IMR-90 (cell line): ENCODE measurements at regions not wholly inside any gene's neighbourhood (a gene's known extent, or its start where the extent isn't known, plus 50 kb on each side); places are given as distances from the start of the nearest gene placed in this dataset.
A peak's percentile ranks its signal among the peaks of the same experiment; 100 is the strongest.

Source experiments
- ATAC-seq: fragments of 200-7000 bp; cut with Tn5 transposase; 2 replicates; pipeline ENCODE4 v1.9.1; 2020; ENCODE audit warnings: low read depth, mild to moderate bottlenecking, moderate library complexity
- BruUV-seq: library from RNA; stranded (reverse); fragments of 400-500 nt; replicated peaks from 2 replicates; lab custom pipeline; 2021; lab: Mats Ljungman, UMichigan
- CTCF ChIA-PET: fragments of 300-600 bp; formaldehyde crosslinking; extraction: SDS; loops from one replicate; lab custom pipeline; 2021; ENCODE audit warnings: antibody characterized with exemption; lab: Yijun Ruan, JAX
- POLR2A ChIA-PET: fragments of 300-600 bp; sonication (Branson Sonifier 250); formaldehyde crosslinking; loops from one replicate; lab custom pipeline; 2022; ENCODE audit warnings: antibody characterized with exemption; ENCODE audit not compliant: unreplicated experiment; lab: Charles Lee
- DNase-seq: peaks from one replicate; pipeline ENCODE4 v3.0.0; 2013
- H2AFZ ChIP-seq: replicated peaks from 2 replicates; pipeline ENCODE3; 2013; ENCODE audit warnings: low read length, mild to moderate bottlenecking; ENCODE audit not compliant: poor library complexity
- H2AK5ac ChIP-seq: 2 replicates; pipeline ENCODE4 v1.6.1; 2013; ENCODE audit warnings: low read depth, low read length, inconsistent platforms
- H2AK9ac ChIP-seq: replicated peaks from 2 replicates; pipeline ENCODE3; 2013; ENCODE audit warnings: mild to moderate bottlenecking, low read depth, low read length, moderate library complexity; ENCODE audit not compliant: poor library complexity
- H2BK120ac ChIP-seq: 2 replicates; pipeline ENCODE4 v1.6.1; 2013; ENCODE audit warnings: low read depth, low read length, inconsistent platforms
- H2BK15ac ChIP-seq: 3 replicates; pipeline ENCODE4 v1.6.1; 2013; ENCODE audit warnings: low read depth, low read length, inconsistent platforms
- H2BK20ac ChIP-seq: 2 replicates; pipeline ENCODE4 v1.6.1; 2013; ENCODE audit warnings: low read depth, mild to moderate bottlenecking, inconsistent platforms, low read length, moderate library complexity
- H2BK5ac ChIP-seq: 2 replicates; pipeline ENCODE4 v1.6.1; 2013; ENCODE audit warnings: mild to moderate bottlenecking, low read depth, low read length, inconsistent platforms; ENCODE audit not compliant: poor library complexity, severe bottlenecking
- H3K14ac ChIP-seq: replicated peaks from 2 replicates; pipeline ENCODE4 v1.6.1; 2013; ENCODE audit warnings: low read depth, low read length, inconsistent platforms
- H3K18ac ChIP-seq: 2 replicates; pipeline ENCODE4 v1.6.1; 2013; ENCODE audit warnings: low read depth, low read length, control low read depth
- H3K23ac ChIP-seq: 2 replicates; pipeline ENCODE4 v1.6.1; 2013; ENCODE audit warnings: low read depth, low read length, inconsistent platforms
- H3K27ac ChIP-seq: 2 replicates; pipeline ENCODE4 v1.5.1; 2013; ENCODE audit warnings: mild to moderate bottlenecking, control low read depth, low read length; ENCODE audit not compliant: insufficient read depth
- H3K27me3 ChIP-seq: 2 replicates; pipeline ENCODE4 v1.6.1; 2013; ENCODE audit warnings: low read length; ENCODE audit not compliant: control insufficient read depth, insufficient read depth
- H3K36me3 ChIP-seq: 2 replicates; pipeline ENCODE4 v1.6.1; 2013; ENCODE audit warnings: low read length, mixed read lengths; ENCODE audit not compliant: control insufficient read depth, insufficient read depth
- H3K4ac ChIP-seq: 2 replicates; pipeline ENCODE4 v1.6.1; 2013; ENCODE audit warnings: low read depth, low read length, inconsistent platforms
- H3K4me1 ChIP-seq: 2 replicates; pipeline ENCODE4 v1.6.1; 2013; ENCODE audit warnings: low read length, mixed read lengths; ENCODE audit not compliant: control insufficient read depth, insufficient read depth
- H3K4me2 ChIP-seq: 2 replicates; pipeline ENCODE4 v1.6.1; 2013; ENCODE audit warnings: low read depth, mild to moderate bottlenecking, control low read depth, low read length, moderate library complexity
- H3K4me3 ChIP-seq: 2 replicates; pipeline ENCODE4 v1.5.1; 2013; ENCODE audit warnings: low read depth, mild to moderate bottlenecking, control low read depth, low read length, moderate library complexity; ENCODE audit not compliant: insufficient read depth
- H3K56ac ChIP-seq: 2 replicates; pipeline ENCODE4 v1.6.1; 2013; ENCODE audit warnings: low read length, inconsistent platforms; ENCODE audit not compliant: insufficient read depth; ENCODE audit errors: extremely low read depth
- H3K79me1 ChIP-seq, 2 experiments: 2 replicates each; pipeline ENCODE4 v1.6.1; 2013; ENCODE audit warnings: low read length in 2 of 2, inconsistent platforms in 1 of 2, low read depth in 1 of 2
- H3K9ac ChIP-seq: 2 replicates; pipeline ENCODE4 v1.6.1; 2013; ENCODE audit warnings: low read depth, low read length, control low read depth
- H3K9me1 ChIP-seq: 2 replicates; pipeline ENCODE4 v1.6.1; 2013; ENCODE audit warnings: low read length, inconsistent platforms; ENCODE audit not compliant: insufficient read depth
- H3K9me3 ChIP-seq: 2 replicates; pipeline ENCODE4 v1.6.1; 2013; ENCODE audit warnings: low read length; ENCODE audit not compliant: control insufficient read depth, insufficient read depth
- H4K20me1 ChIP-seq: 2 replicates; pipeline ENCODE4 v1.6.1; 2013; ENCODE audit warnings: low read length, inconsistent platforms; ENCODE audit not compliant: insufficient read depth
- H4K5ac ChIP-seq: 2 replicates; pipeline ENCODE4 v1.6.1; 2013; ENCODE audit warnings: mild to moderate bottlenecking, low read depth, low read length, control low read depth
- H4K8ac ChIP-seq, 2 experiments: 2 replicates each; pipeline ENCODE4 v1.6.1; 2013; ENCODE audit warnings: low read depth in 2 of 2, low read length in 2 of 2, control low read depth in 1 of 2, inconsistent platforms in 1 of 2
- H4K91ac ChIP-seq: 2 replicates; pipeline ENCODE4 v1.6.1; 2013; ENCODE audit warnings: low read depth, low read length, inconsistent platforms; ENCODE audit not compliant: insufficient read depth
- BHLHE40 ChIP-seq: fragments of 150-350 bp; IDR thresholded peaks from 2 replicates; pipeline ENCODE4 v1.6.1; 2016; ENCODE audit warnings: mild to moderate bottlenecking, low read depth, low read length
- CEBPB ChIP-seq: IDR thresholded peaks from 2 replicates; pipeline ENCODE4 v1.6.1; 2012; ENCODE audit warnings: low read depth, low read length, improper control_type of control experiment
- CHD1 ChIP-seq: IDR thresholded peaks from 2 replicates; pipeline ENCODE4 v1.6.1; 2012; ENCODE audit warnings: low read depth, low read length, improper control_type of control experiment
- FOS ChIP-seq: fragments of 150-350 bp; IDR thresholded peaks from 2 replicates; pipeline ENCODE4 v1.6.1; 2016; ENCODE audit warnings: low read depth, low read length
- MAFK ChIP-seq: IDR thresholded peaks from 2 replicates; pipeline ENCODE4 v1.6.1; 2012; ENCODE audit warnings: low read depth, low read length, improper control_type of control experiment
- MAZ ChIP-seq: IDR thresholded peaks from 2 replicates; pipeline ENCODE4 v1.6.1; 2012; ENCODE audit warnings: low read depth, mild to moderate bottlenecking, low read length, improper control_type of control experiment, moderate library complexity, borderline replicate concordance
- MXI1 ChIP-seq: IDR thresholded peaks from 2 replicates; pipeline ENCODE4 v1.6.1; 2012; ENCODE audit warnings: low read depth, mild to moderate bottlenecking, low read length, moderate library complexity, borderline replicate concordance
- POLR2A ChIP-seq: IDR thresholded peaks from 2 replicates; pipeline ENCODE4 v1.6.1; 2012; ENCODE audit warnings: mild to moderate bottlenecking, low read depth, low read length
- RCOR1 ChIP-seq: IDR thresholded peaks from 2 replicates; pipeline ENCODE4 v1.6.1; 2012; ENCODE audit warnings: mild to moderate bottlenecking, low read length, improper control_type of control experiment; ENCODE audit not compliant: insufficient replicate concordance
- RFX5 ChIP-seq: IDR thresholded peaks from 2 replicates; pipeline ENCODE4 v1.8.0; 2012; ENCODE audit warnings: low read depth, mild to moderate bottlenecking, low read length, moderate library complexity
- WGBS, 2 experiments: methylation state at CpG; one replicate each; pipeline versions ENCODE4 v1.1.5 to v1.1.7; 2013; ENCODE audit warnings: missing lambda C conversion rate in 2 of 2; ENCODE audit not compliant: insufficient read length in 1 of 2; ENCODE audit errors: extremely low coverage in 2 of 2; 5-methylcytosine and 5-hydroxymethylcytosine counted together
- dilution Hi-C: fragments of 300-500 bp; cut with HindIII; formaldehyde crosslinking; loops from one replicate; pipeline ENCODE4 v1.14.3; 2018; ENCODE audit warnings: low sequenced_read_pairs; ENCODE audit not compliant: unreplicated experiment
- in situ Hi-C: fragments of 300-500 bp; cut with MboI; formaldehyde crosslinking; loops from 3 replicates; pipeline ENCODE4 v1.14.3; 2019; ENCODE audit warnings: low sequenced_read_pairs, inconsistent platforms, mixed read lengths
- intact Hi-C: fragments of 100-400 bp; cut with micrococcal nuclease; formaldehyde crosslinking; loops from 2 replicates; pipeline ENCODE4 v1.10.0; 2022
- TF ChIP-seq, protein P1 (sequence below): fragments of 150-350 bp; IDR thresholded peaks from 2 replicates; pipeline ENCODE4 v1.6.1; 2017; ENCODE audit warnings: mild to moderate bottlenecking, antibody characterized with exemption, low read length, low read depth
- TF ChIP-seq, protein P2 (sequence below): conservative IDR thresholded peaks from 2 replicates; pipeline ENCODE4 v1.5.1; 2012; ENCODE audit warnings: mild to moderate bottlenecking, low read depth, low read length, improper control_type of control experiment
- TF ChIP-seq, protein P3 (sequence below): fragments of 150-350 bp; IDR thresholded peaks from 2 replicates; pipeline ENCODE4 v1.6.1; 2016; ENCODE audit warnings: low read depth, mild to moderate bottlenecking, low read length, moderate library complexity, borderline replicate concordance

DNA sequence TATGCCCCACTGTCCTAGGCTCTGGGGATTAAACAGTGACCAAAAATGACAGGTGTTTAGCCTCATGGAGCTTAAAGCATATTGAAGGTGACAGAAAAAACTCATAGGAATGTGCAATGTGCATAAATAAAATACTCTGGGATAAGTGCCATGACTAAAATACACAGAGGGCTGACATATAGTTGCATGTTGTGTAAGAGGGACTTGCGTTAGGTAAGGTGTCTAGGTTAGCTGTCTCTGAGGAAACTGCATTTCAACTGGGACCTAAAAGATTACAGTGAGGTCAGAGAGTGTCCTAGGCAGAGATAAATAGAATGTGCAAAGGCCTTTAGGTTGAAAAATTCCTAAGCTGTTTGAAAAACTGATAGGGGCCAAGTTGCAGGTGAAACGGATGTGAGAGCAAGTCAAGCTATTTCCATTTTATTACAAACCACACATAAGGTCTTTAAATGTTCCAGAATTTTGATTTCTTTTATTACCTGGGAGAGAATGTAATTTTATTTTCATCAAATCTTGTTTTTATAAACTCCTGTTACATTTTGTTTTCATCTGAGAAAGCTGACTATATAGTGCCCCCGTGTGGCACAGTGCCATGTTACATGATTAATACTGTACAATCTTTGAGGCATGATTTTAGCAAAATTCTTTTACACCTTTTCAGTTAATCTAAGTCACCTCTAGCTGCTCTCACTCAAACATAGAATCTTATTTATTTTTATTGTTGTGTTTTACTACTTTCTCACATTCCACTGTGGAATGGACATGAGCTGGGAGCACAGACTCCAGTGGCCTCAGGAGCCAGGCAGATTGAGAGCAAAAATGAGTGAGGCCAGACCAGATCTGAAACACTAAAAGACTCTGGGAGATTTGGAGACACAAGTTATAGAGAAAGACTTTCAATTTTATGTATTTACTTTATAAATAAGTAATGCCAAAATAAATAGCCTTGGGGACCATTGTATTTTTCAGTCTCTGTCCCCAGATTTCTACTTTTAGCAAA, 259.6 kb upstream of the ZNF717 start:
- 0% methylated on average over 1 of the region's 3 CpGs; no CpG with 5 or more reads in 1 of the 2 experiments for WGBS, 2 experiments
- TF ChIP-seq BHLHE40 (no peak), RFX5 (no peak), POLR2A (no peak), FOS (no peak), RCOR1 (no peak), CHD1 (no peak), MXI1 (no peak), CEBPB (peak; percentile 19; the same call in 1 of the 2 replicates), MAFK (no peak), MAZ (no peak)
- TF ChIP-seq, protein P1, sequence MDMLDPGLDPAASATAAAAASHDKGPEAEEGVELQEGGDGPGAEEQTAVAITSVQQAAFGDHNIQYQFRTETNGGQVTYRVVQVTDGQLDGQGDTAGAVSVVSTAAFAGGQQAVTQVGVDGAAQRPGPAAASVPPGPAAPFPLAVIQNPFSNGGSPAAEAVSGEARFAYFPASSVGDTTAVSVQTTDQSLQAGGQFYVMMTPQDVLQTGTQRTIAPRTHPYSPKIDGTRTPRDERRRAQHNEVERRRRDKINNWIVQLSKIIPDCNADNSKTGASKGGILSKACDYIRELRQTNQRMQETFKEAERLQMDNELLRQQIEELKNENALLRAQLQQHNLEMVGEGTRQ: no peak
- TF ChIP-seq, protein P2, sequence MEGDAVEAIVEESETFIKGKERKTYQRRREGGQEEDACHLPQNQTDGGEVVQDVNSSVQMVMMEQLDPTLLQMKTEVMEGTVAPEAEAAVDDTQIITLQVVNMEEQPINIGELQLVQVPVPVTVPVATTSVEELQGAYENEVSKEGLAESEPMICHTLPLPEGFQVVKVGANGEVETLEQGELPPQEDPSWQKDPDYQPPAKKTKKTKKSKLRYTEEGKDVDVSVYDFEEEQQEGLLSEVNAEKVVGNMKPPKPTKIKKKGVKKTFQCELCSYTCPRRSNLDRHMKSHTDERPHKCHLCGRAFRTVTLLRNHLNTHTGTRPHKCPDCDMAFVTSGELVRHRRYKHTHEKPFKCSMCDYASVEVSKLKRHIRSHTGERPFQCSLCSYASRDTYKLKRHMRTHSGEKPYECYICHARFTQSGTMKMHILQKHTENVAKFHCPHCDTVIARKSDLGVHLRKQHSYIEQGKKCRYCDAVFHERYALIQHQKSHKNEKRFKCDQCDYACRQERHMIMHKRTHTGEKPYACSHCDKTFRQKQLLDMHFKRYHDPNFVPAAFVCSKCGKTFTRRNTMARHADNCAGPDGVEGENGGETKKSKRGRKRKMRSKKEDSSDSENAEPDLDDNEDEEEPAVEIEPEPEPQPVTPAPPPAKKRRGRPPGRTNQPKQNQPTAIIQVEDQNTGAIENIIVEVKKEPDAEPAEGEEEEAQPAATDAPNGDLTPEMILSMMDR: peak; percentile 65
- TF ChIP-seq, protein P3, sequence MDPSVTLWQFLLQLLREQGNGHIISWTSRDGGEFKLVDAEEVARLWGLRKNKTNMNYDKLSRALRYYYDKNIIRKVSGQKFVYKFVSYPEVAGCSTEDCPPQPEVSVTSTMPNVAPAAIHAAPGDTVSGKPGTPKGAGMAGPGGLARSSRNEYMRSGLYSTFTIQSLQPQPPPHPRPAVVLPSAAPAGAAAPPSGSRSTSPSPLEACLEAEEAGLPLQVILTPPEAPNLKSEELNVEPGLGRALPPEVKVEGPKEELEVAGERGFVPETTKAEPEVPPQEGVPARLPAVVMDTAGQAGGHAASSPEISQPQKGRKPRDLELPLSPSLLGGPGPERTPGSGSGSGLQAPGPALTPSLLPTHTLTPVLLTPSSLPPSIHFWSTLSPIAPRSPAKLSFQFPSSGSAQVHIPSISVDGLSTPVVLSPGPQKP: no peak

More for the DNA sequence above, 259.6 kb upstream of the ZNF717 start:
- H4K20me1 ChIP-seq: no peaks in the 10 kb centered on the region
- DNase-seq (peak; percentile 44), ATAC-seq (peak; percentile 61)
- POLR2A ChIA-PET: no interaction called here
- no peak overlapping the region for H3K4me3 ChIP-seq
- H2AK9ac ChIP-seq: no peak overlapping the region
- peak overlapping the region; percentile 42 for H2BK120ac ChIP-seq
- BruUV-seq: no TSS peak
- no peak overlapping the region for H3K14ac ChIP-seq
- 0 out of 4 replicates have a peak overlapping the region, but pooled peaks of 1 of the 2 experiments have one; percentile 14 for H4K8ac ChIP-seq
- no peak overlapping the region for H3K4me2 ChIP-seq
- H2AFZ ChIP-seq: no peak overlapping the region
- H3K18ac ChIP-seq: peak overlapping the region; percentile 90; the same call in 1 of the 2 replicates
- H3K9me1 ChIP-seq: no peaks in the 10 kb centered on the region
- dilution Hi-C loops: no loop called here
- H2BK5ac ChIP-seq: peak overlapping the region; percentile 52
- no peak overlapping the region for H2AK5ac ChIP-seq
- H3K4ac ChIP-seq: peak overlapping the region; percentile 7; the same call in 1 of the 2 replicates
- in situ Hi-C loops: no loop called here
- no peak overlapping the region for H3K23ac ChIP-seq
- 0 out of 3 replicates have a peak overlapping the region, but pooled peaks have one; percentile 16 for H2BK15ac ChIP-seq
- no peak overlapping the region; the same call in 1 of the 2 replicates for H2BK20ac ChIP-seq
- H4K91ac ChIP-seq: no peak overlapping the region
- H4K5ac ChIP-seq: peak overlapping the region; percentile 73; the same call in 1 of the 2 replicates
- no peak overlapping the region for H3K9ac ChIP-seq
- H3K27ac ChIP-seq: peak overlapping the region; percentile 20; the same call in 1 of the 2 replicates
- intact Hi-C loops: loop anchor here (2.0 to 5.0 kb wide), 4 partner anchors 20 to 262 kb away; no protein-coding TSS in a partner anchor
- CTCF ChIA-PET: interaction anchor here (0.6 to 1.6 kb wide), 13 partner anchors 8 to 133 kb away, joined by 3 to 11 read pairs (median 3); no protein-coding TSS in a partner anchor
- H3K56ac ChIP-seq: no peak overlapping the region
- H3K79me1 ChIP-seq: no peaks in the 10 kb centered on the region
- H3K4me1 ChIP-seq: peaks cover 8% of the 10 kb centered on the region
- H3K9me3 ChIP-seq: no peaks in the 10 kb centered on the region
- H3K27me3 ChIP-seq: no peaks in the 10 kb centered on the region
- H3K36me3 ChIP-seq: no peaks in the 10 kb centered on the region
